ENCODE measurements at regions not wholly inside any gene's neighbourhood (a gene's known extent, or its start where the extent isn't known, plus 50 kb on each side); places are given as distances from the start of the nearest gene placed in this dataset.

- H3K36me3 ChIP-seq (replicated peaks in 1 of 2; ENCODE audit: control insufficient read depth in 1 of 2, insufficient read depth in 2 of 2, low read length in 1 of 2), result no peaks in the 10 kb centered on the region
- H3K4me1 ChIP-seq (ENCODE audit: control insufficient read depth in 1 of 2, insufficient read depth in 2 of 2, low read depth in 1 of 2, low read length in 1 of 2), result peaks cover 0 to 4% of the 10 kb centered on the region in 2 experiments; a peak in 2 of 4 replicates
- ChIA-PET POLR2A (no interaction called here), CTCF (no interaction called here)
- TF ChIP-seq RFX5 (IDR thresholded peaks at IDR 0.05; ENCODE audit: low read length), result no peak
- no peak for TF ChIP-seq FOXJ3 (CRISPR knock-in tag; IDR thresholded peaks at IDR 0.05)
- no peak for TF ChIP-seq JUND (IDR thresholded peaks at IDR 0.05)
- no peak for TF ChIP-seq RXRA (IDR thresholded peaks at IDR 0.05; ENCODE audit: borderline replicate concordance, low read depth)
- no peak for TF ChIP-seq REST (IDR thresholded peaks at IDR 0.05; ENCODE audit: low read depth, low read length)
- TF ChIP-seq EZH2phosphoT487 (IDR thresholded peaks at IDR 0.05; ENCODE audit: borderline replicate concordance, low read depth), result no peak
- no peak for TF ChIP-seq USF1 (IDR thresholded peaks at IDR 0.05; ENCODE audit: borderline replicate concordance, low read depth)
- TF ChIP-seq FOSL2 (IDR thresholded peaks at IDR 0.05; ENCODE audit: borderline replicate concordance, low read depth), result no peak
- no peak for TF ChIP-seq MEF2A (IDR thresholded peaks at IDR 0.05; ENCODE audit: borderline replicate concordance, low read depth)
- no peak for TF ChIP-seq SIN3A (IDR thresholded peaks at IDR 0.05; ENCODE audit: borderline replicate concordance, low read depth, low read length)
- no peak for TF ChIP-seq RCOR1 (IDR thresholded peaks at IDR 0.05; ENCODE audit: low read length)
- no peak overlapping the region for H3K4me3 ChIP-seq (ENCODE audit: low read depth in 2 of 2, low read length in 1 of 2)
- H3K79me2 ChIP-seq (ENCODE audit: insufficient read depth), result no peaks in the 10 kb centered on the region
- H3K9me3 ChIP-seq, result no peaks in the 10 kb centered on the region
- no peaks in the 10 kb centered on the region for H3K9me2 ChIP-seq
- DNase-seq, result no peak
- H3K27me3 ChIP-seq (ENCODE audit: insufficient read depth), result no peaks in the 10 kb centered on the region
- H3K27ac ChIP-seq (ENCODE audit: low read depth in 2 of 2, low read length in 1 of 2), result no peak overlapping the region
- H4K20me1 ChIP-seq (ENCODE audit: insufficient read depth), result no peaks in the 10 kb centered on the region
- no peaks in the 10 kb centered on the region for H3F3A ChIP-seq (replicated peaks; ENCODE audit: insufficient read depth)
- H2AFZ ChIP-seq (ENCODE audit: low read depth), result no peak overlapping the region
- H3K9ac ChIP-seq, result no peak overlapping the region
- no peak overlapping the region for H3K4me2 ChIP-seq
- 30% methylated on average over 2 of the region's 2 CpGs for WGBS (ENCODE audit: low lambda C conversion rate)
Observed at GRCh38 chr6:103784117-103784516, 1075.6 kb downstream of the HACE1 start.

GRCh38 chr6:103783329-103783728, 1076.4 kb downstream of the HACE1 start:
- Histone ChIP-seq H3K27me3 (ENCODE audit: insufficient read depth) (no peaks in the 10 kb centered on the region), H3K9me2 (no peaks in the 10 kb centered on the region), H3K9me3 (no peaks in the 10 kb centered on the region), H3K27ac (ENCODE audit: low read depth in 2 of 2, low read length in 1 of 2) (no peak overlapping the region), H2AFZ (ENCODE audit: low read depth) (no peak overlapping the region), H3F3A (replicated peaks; ENCODE audit: insufficient read depth) (no peaks in the 10 kb centered on the region), H3K4me1 (ENCODE audit: control insufficient read depth in 1 of 2, insufficient read depth in 2 of 2, low read depth in 1 of 2, low read length in 1 of 2) (peaks cover 0 to 4% of the 10 kb centered on the region in 2 experiments; a peak in 2 of 4 replicates), H3K4me3 (ENCODE audit: low read depth in 2 of 2, low read length in 1 of 2) (no peak overlapping the region), H3K36me3 (replicated peaks in 1 of 2; ENCODE audit: control insufficient read depth in 1 of 2, insufficient read depth in 2 of 2, low read length in 1 of 2) (no peaks in the 10 kb centered on the region), H3K79me2 (ENCODE audit: insufficient read depth) (no peaks in the 10 kb centered on the region), H4K20me1 (ENCODE audit: insufficient read depth) (no peaks in the 10 kb centered on the region), H3K4me2 (no peak overlapping the region), H3K9ac (no peak overlapping the region)
- POLR2A ChIA-PET, result no interaction called here
- no peak for DNase-seq
- no peak for TF ChIP-seq ZBTB33 (IDR thresholded peaks at IDR 0.05; ENCODE audit: borderline replicate concordance, low read depth)
- no peak for TF ChIP-seq FOXJ3 (CRISPR knock-in tag; IDR thresholded peaks at IDR 0.05)
- CTCF ChIA-PET, result interaction anchor here (0.6 to 1.5 kb wide), 5 partner anchors 11 to 743 kb away, joined by 3 to 4 read pairs (median 3); no protein-coding TSS in a partner anchor
- 19% methylated on average over 4 of the region's 4 CpGs for WGBS (ENCODE audit: low lambda C conversion rate)
